ENCODE measurements at regions not wholly inside any gene's neighbourhood (a gene's known extent, or its start where the extent isn't known, plus 50 kb on each side); places are given as distances from the start of the nearest gene placed in this dataset.

DNA sequence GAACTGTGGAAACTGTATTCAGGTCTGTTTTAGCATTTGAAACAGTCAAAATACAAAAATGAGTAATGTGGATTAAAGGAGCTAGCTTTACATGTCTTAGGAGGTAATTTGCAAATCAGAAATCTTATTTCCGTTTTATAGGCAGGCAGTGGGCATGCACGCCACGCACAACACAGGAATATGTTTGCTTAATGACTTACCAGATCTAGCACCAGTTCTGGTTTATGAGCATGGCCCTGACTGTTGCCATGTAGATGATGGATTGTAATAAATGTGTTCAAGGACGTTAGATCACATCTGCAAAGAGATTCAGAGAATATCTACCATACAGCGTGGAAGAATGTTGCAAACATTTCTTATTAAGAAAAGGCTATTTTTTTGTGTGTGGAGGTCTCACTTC lies 344.5 kb upstream of the NR3C2 start:
- no peak for TF ChIP-seq CEBPB (IDR thresholded peaks at IDR 0.05; ENCODE audit: borderline replicate concordance in 1 of 2, low read depth in 2 of 2, low read length in 2 of 2)
- TF ChIP-seq, protein P1, sequence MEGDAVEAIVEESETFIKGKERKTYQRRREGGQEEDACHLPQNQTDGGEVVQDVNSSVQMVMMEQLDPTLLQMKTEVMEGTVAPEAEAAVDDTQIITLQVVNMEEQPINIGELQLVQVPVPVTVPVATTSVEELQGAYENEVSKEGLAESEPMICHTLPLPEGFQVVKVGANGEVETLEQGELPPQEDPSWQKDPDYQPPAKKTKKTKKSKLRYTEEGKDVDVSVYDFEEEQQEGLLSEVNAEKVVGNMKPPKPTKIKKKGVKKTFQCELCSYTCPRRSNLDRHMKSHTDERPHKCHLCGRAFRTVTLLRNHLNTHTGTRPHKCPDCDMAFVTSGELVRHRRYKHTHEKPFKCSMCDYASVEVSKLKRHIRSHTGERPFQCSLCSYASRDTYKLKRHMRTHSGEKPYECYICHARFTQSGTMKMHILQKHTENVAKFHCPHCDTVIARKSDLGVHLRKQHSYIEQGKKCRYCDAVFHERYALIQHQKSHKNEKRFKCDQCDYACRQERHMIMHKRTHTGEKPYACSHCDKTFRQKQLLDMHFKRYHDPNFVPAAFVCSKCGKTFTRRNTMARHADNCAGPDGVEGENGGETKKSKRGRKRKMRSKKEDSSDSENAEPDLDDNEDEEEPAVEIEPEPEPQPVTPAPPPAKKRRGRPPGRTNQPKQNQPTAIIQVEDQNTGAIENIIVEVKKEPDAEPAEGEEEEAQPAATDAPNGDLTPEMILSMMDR (IDR thresholded peaks at IDR 0.05 in 2 of 3, conservative IDR thresholded peaks at IDR 0.05 in 1 of 3; ENCODE audit: control insufficient read depth in 2 of 3, extremely low read depth in 1 of 3, insufficient read depth in 1 of 3, low read depth in 3 of 3, low read length in 3 of 3): no peak
- no peak for TF ChIP-seq EZH2 (IDR thresholded peaks at IDR 0.05; ENCODE audit: borderline replicate concordance, control insufficient read depth, low read depth, low read length)
- TF ChIP-seq EP300 (IDR thresholded peaks at IDR 0.05; ENCODE audit: borderline replicate concordance in 1 of 2, control insufficient read depth in 1 of 2, low read depth in 2 of 2, low read length in 2 of 2): no peak
- TF ChIP-seq RFX5 (IDR thresholded peaks at IDR 0.05; ENCODE audit: low read depth, low read length): no peak
- no peak for TF ChIP-seq CBX5 (IDR thresholded peaks at IDR 0.05; ENCODE audit: low read depth)
- no peak for TF ChIP-seq MXI1 (IDR thresholded peaks at IDR 0.05; ENCODE audit: low read depth, low read length)

Measured in GM12878 (cell line).